GM13977 (cell line): ENCODE measurements at regions not wholly inside any gene's neighbourhood (a gene's known extent, or its start where the extent isn't known, plus 50 kb on each side); places are given as distances from the start of the nearest gene placed in this dataset.

ENCODE experiments used
- DNase-seq: peaks from one replicate; pipeline ENCODE4 v3.0.0; 2012; ENCODE audit warnings: low spot score
- in situ Hi-C: fragments of 300-500 bp; cut with MboI; formaldehyde crosslinking; loops from one replicate; pipeline ENCODE4 v1.12.0; 2022; ENCODE audit warnings: low sequenced_read_pairs, low pct_unique_long_range_greater_than_20kb, mixed read lengths, inconsistent platforms; ENCODE audit not compliant: unreplicated experiment
- TF ChIP-seq, protein P1 (sequence below): IDR thresholded peaks from 2 replicates; pipeline ENCODE4 v1.5.1; 2012; ENCODE audit warnings: mild to moderate bottlenecking, control low read depth; ENCODE audit not compliant: insufficient read depth; ENCODE audit errors: extremely low read depth, missing control alignments

DNA sequence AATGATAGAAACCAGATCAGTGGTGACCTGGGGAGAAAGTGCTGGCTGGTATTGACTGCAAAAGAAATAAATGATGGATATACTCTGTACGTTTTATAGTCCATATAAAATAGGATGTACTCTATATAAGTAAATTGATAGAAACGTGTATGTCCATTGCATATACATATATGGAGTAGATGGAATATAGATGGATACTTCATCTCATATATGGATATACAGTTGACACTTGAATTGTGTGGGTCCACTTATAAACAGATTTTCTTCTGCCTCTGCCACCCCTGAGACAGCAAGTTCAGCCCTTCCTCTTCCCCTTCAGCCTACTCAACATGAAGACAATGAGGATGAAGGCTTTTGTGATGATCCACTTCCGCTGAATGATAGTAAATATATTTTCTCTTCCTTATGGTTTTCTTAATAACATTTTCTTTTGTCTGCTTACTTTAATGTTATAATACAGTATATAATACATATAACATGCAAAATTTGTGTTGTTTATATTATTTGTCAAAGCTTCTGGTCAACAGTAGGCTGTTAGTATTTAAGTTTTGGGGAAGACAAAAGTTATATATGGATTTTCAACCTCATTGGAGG, 76.1 kb upstream of the MYCN start:
- TF ChIP-seq, protein P1, sequence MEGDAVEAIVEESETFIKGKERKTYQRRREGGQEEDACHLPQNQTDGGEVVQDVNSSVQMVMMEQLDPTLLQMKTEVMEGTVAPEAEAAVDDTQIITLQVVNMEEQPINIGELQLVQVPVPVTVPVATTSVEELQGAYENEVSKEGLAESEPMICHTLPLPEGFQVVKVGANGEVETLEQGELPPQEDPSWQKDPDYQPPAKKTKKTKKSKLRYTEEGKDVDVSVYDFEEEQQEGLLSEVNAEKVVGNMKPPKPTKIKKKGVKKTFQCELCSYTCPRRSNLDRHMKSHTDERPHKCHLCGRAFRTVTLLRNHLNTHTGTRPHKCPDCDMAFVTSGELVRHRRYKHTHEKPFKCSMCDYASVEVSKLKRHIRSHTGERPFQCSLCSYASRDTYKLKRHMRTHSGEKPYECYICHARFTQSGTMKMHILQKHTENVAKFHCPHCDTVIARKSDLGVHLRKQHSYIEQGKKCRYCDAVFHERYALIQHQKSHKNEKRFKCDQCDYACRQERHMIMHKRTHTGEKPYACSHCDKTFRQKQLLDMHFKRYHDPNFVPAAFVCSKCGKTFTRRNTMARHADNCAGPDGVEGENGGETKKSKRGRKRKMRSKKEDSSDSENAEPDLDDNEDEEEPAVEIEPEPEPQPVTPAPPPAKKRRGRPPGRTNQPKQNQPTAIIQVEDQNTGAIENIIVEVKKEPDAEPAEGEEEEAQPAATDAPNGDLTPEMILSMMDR, result no peak
- DNase-seq, result no peak
- in situ Hi-C loops, result no loop called here

DNA sequence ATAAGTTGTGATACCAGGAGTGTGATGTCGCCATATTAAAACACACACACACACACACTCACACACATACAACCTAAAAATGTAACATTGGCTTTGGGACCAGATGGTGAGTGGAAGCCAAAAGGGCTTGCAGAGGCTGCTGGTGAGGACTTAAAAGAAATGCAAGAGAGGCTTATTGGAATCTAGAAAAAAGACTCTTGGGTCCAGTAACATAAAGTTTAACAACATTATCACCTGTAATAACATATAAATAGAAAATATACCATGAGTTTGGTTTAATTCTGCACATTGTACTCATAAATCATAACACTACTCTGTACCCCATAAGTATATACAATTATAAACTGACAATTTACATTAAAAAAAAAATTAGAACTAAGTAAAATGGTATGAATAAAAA, 74.4 kb upstream of the MYCN start:
- DNase-seq, result no peak
- TF ChIP-seq, protein P1, result no peak
- in situ Hi-C loops, result no loop called here

DNA sequence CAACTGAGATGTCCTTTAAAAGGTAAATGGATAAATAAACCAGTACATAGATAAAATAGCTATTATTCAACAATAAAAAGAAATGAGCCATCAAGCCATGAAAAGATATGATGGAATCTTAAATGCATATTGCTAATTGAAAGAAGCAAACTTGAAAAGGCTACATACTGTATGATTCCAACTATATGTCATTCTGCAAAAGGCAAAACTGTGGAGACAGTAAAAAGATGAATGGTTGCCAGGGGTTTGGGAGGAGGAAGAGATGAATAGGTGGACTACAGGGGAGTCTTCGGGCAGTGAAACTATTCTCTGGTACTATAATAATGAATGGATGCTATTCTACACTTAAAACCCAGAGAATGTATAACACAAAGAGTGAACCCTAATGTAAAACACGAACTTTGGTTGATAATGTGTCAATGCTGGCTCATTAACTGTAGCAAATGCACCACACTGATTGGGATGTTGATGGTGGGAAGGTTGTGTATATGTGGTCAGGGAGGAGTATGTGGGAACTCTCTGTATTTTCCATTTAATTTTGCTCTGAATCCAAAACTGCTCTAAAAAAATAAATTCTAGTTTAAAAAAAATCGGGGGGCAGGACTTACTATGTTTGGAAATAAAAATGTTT, 73.7 kb upstream of the MYCN start:
- DNase-seq, result no peak
- in situ Hi-C loops, result no loop called here
- TF ChIP-seq, protein P1, result no peak

DNA sequence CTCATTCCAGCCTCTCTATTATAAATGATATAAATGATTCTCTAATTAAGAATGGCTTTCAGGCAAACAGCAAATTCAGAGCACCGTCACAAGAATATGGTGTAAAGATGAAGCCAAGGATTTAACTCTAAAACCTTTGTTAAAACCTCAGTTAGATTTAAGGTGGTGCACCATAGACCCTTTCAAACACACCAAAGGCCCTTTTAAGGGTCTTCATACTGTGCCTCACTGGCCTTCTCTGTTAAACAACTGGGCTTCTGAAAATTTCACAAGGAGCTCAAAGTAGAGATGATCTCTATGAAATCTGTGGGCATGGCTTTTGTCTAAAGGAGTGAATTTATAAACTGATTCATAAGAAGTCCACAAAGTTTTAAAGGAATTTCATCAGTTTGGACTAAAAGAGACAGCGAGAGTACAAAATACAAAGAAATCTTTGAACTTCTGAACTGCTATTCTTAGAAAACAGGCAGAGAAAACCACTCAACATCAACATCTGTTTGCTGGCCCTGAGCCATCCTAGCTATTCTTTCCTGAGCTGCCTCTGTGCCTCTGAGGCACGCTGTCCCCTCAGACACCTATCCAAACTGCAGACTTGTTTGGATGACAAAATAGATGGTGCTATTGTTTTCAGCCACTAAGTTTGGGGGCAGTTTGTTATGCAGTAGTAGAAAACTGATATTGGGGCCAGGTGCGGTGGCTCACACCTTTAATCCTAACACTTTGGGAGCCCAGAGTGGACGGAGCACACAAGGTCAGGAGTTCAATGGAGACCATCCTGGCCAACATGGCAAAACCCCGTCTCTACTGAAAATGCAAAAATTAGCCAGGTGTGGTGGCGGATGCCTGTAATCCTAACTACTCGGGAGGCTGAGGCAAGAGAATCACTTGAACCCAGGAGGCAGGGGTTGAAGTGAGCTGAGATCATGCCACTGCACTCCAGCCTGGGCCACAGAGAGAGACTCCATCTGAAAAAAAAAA, 72.9 kb upstream of the MYCN start:
- in situ Hi-C loops, result no loop called here
- TF ChIP-seq, protein P1, result no peak
- no peak for DNase-seq

DNA sequence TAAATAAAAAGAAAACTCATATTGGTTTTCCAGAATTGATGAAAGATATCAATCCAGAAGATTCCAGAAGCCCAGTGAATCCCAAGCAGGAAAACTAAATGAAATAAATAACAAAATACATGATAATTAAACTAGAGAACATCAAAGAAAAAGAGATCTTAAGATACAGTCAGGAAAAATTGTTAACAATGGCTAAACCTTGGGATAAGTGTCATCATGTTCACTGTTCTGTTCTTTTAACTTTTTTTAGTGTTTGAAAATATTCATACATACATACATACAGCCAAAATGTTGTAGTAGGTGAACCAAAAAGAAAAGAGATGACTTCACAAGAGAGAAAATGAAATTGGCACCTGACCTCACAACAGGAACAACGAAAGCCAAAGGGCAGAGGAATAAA, 72.2 kb upstream of the MYCN start:
- no peak for DNase-seq
- in situ Hi-C loops, result no loop called here
- TF ChIP-seq, protein P1, result no peak

DNA sequence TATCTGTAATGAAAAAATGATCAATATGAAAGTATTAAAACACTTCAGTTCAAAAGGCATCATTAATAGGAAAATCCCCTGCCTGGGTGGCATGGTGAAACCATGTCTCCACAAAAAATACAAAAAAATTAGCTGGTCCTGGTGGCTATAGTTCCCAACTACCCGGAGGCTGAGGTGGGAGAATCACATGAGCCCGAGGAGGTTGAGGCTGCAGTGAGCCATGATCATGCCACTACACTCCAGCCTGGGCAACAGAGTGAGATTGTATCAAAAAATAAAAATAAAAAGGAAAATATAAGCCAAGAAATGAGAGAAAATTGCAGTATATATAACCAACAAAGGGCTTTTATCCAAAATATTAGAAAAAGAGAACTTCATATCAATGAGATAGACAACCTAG, 71.6 kb upstream of the MYCN start:
- TF ChIP-seq, protein P1, result no peak
- DNase-seq, result no peak
- in situ Hi-C loops, result no loop called here
